ENCODE measurements at regions not wholly inside any gene's neighbourhood (a gene's known extent, or its start where the extent isn't known, plus 50 kb on each side); places are given as distances from the start of the nearest gene placed in this dataset.

DNA sequence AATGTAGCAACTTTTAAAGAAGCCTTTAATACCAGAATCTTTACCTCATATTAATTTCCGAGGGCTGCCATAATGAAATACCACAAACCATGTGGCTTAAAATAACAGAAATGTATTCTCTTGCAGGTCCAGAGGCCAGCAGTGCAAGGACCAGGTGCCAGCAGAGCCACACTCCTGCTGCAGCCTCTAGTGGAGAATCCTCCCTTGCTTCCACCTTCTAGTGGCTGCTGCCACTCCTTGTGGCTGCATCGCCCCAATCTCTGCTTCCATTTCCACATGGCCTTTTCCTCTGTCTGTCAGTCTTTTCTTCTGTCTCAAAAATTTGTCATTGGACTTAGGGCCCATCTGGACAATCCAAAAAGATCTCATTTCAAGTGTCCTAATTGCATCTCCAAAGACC, 401.5 kb downstream of the EFNA5 start:
- peaks cover 23% of the 10 kb centered on the region for H3K4me1 Mint-ChIP-seq (ENCODE audit: low read depth, unreplicated experiment)
- no TSS peak for BruUV-seq (replicated peaks)
- no peak overlapping the region for H3K27ac Mint-ChIP-seq (ENCODE audit: unreplicated experiment)
- intact Hi-C loops (cut with micrococcal nuclease; ENCODE audit: unreplicated experiment): no loop called here
- no peaks in the 10 kb centered on the region for H3K36me3 Mint-ChIP-seq (ENCODE audit: insufficient read depth, unreplicated experiment)
- no peak for DNase-seq
- CTCF ChIA-PET: no interaction called here
- H3K9me3 Mint-ChIP-seq (ENCODE audit: low read depth, unreplicated experiment): no peaks in the 10 kb centered on the region
- no peaks in the 10 kb centered on the region for H3K27me3 Mint-ChIP-seq (ENCODE audit: unreplicated experiment)
- TF ChIP-seq, protein P1, sequence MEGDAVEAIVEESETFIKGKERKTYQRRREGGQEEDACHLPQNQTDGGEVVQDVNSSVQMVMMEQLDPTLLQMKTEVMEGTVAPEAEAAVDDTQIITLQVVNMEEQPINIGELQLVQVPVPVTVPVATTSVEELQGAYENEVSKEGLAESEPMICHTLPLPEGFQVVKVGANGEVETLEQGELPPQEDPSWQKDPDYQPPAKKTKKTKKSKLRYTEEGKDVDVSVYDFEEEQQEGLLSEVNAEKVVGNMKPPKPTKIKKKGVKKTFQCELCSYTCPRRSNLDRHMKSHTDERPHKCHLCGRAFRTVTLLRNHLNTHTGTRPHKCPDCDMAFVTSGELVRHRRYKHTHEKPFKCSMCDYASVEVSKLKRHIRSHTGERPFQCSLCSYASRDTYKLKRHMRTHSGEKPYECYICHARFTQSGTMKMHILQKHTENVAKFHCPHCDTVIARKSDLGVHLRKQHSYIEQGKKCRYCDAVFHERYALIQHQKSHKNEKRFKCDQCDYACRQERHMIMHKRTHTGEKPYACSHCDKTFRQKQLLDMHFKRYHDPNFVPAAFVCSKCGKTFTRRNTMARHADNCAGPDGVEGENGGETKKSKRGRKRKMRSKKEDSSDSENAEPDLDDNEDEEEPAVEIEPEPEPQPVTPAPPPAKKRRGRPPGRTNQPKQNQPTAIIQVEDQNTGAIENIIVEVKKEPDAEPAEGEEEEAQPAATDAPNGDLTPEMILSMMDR (IDR thresholded peaks at IDR 0.05; ENCODE audit: unreplicated experiment): no peak
- no peak overlapping the region for H3K4me3 Mint-ChIP-seq (ENCODE audit: low read depth, unreplicated experiment)

DNA sequence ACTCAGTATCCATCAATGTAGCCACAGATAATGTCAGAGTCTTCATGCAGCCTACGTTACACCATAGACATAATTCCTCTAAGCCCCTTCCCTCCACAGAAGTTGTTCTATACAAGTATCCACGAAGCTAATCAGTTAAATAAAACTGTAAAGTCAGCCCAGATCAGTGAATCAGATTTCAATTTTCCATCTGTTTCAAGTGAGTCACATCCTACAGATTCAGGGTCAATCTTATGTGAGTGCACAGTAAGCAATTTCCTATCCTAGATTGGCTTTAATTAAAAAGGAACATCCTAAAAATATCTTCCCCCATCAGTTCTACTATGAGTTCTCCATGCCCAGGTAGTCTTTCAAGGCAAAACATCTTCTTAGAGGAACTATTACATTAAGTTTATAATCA, 402.5 kb downstream of the EFNA5 start:
- no peak for DNase-seq
- Mint-ChIP-seq H3K36me3 (ENCODE audit: insufficient read depth, unreplicated experiment) (no peaks in the 10 kb centered on the region), H3K27ac (ENCODE audit: unreplicated experiment) (no peak overlapping the region), H3K4me3 (ENCODE audit: low read depth, unreplicated experiment) (no peak overlapping the region), H3K9me3 (ENCODE audit: low read depth, unreplicated experiment) (no peaks in the 10 kb centered on the region), H3K27me3 (ENCODE audit: unreplicated experiment) (no peaks in the 10 kb centered on the region), H3K4me1 (ENCODE audit: low read depth, unreplicated experiment) (peaks cover 13% of the 10 kb centered on the region)
- BruUV-seq (replicated peaks): no TSS peak
- CTCF ChIA-PET: interaction anchor here (0.6 kb wide), 1 partner anchor 383 kb away, joined by 5 read pairs; no protein-coding TSS in a partner anchor
- intact Hi-C loops (cut with micrococcal nuclease; ENCODE audit: unreplicated experiment): no loop called here
- TF ChIP-seq, protein P1 (IDR thresholded peaks at IDR 0.05; ENCODE audit: unreplicated experiment): no peak

DNA sequence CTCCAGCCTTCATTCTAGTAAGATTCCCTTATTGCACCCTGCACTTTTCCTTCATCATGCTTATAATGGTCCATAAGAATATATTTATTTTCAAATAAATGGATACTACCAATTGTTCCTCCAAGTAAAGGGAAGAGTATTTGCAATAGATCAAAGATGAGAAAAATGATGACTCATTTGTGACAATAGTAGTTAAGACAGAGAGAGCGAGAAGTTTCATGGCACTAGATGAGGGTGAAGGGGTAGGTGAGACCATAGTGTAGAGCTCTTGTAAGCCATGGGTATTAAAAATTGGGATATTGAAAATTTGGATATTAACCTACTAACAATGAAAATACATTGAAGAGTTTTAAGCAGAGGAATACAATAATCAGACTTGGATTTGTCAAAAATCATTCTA, 404.6 kb downstream of the EFNA5 start:
- Mint-ChIP-seq H3K9me3 (ENCODE audit: low read depth, unreplicated experiment) (peaks cover 7% of the 10 kb centered on the region), H3K27ac (ENCODE audit: unreplicated experiment) (no peak overlapping the region), H3K4me1 (ENCODE audit: low read depth, unreplicated experiment) (no peaks in the 10 kb centered on the region), H3K27me3 (ENCODE audit: unreplicated experiment) (no peaks in the 10 kb centered on the region), H3K4me3 (ENCODE audit: low read depth, unreplicated experiment) (no peak overlapping the region), H3K36me3 (ENCODE audit: insufficient read depth, unreplicated experiment) (no peaks in the 10 kb centered on the region)
- CTCF ChIA-PET: no interaction called here
- DNase-seq: no peak
- BruUV-seq (replicated peaks): no TSS peak
- intact Hi-C loops (cut with micrococcal nuclease; ENCODE audit: unreplicated experiment): no loop called here
- TF ChIP-seq, protein P1 (IDR thresholded peaks at IDR 0.05; ENCODE audit: unreplicated experiment): no peak

DNA sequence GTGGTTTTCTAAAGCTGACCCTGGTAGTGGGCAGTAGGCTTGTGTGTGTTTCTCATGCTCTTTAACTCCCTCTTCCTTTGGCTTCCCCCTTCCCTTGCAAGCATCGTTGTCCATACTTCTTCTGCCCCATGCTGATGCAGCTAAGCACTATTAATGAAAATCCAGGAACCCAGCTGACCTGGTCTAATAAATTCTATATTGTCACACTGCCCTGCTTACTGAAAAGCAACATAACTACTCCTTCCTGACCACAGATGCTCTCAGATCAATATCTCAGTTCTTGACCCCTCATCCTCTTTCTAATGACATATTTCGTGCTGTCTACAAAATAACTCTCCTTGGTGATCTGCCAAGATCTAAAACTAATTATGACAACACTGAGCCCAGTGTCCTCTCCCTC, 405.5 kb downstream of the EFNA5 start:
- no peak overlapping the region for H3K4me3 Mint-ChIP-seq (ENCODE audit: low read depth, unreplicated experiment)
- no peaks in the 10 kb centered on the region for H3K27me3 Mint-ChIP-seq (ENCODE audit: unreplicated experiment)
- BruUV-seq (replicated peaks): no TSS peak
- no peaks in the 10 kb centered on the region for H3K4me1 Mint-ChIP-seq (ENCODE audit: low read depth, unreplicated experiment)
- TF ChIP-seq, protein P1 (IDR thresholded peaks at IDR 0.05; ENCODE audit: unreplicated experiment): no peak
- CTCF ChIA-PET: interaction anchor here (0.6 kb wide), 1 partner anchor 10 kb away, joined by 3 read pairs; no protein-coding TSS in a partner anchor
- peaks cover 12% of the 10 kb centered on the region for H3K9me3 Mint-ChIP-seq (ENCODE audit: low read depth, unreplicated experiment)
- H3K36me3 Mint-ChIP-seq (ENCODE audit: insufficient read depth, unreplicated experiment): no peaks in the 10 kb centered on the region
- no peak overlapping the region for H3K27ac Mint-ChIP-seq (ENCODE audit: unreplicated experiment)
- intact Hi-C loops (cut with micrococcal nuclease; ENCODE audit: unreplicated experiment): no loop called here
- DNase-seq: no peak

All from Calu3 (cell line).